ENCODE measurements at regions not wholly inside any gene's neighbourhood (a gene's known extent, or its start where the extent isn't known, plus 50 kb on each side); places are given as distances from the start of the nearest gene placed in this dataset.

DNA sequence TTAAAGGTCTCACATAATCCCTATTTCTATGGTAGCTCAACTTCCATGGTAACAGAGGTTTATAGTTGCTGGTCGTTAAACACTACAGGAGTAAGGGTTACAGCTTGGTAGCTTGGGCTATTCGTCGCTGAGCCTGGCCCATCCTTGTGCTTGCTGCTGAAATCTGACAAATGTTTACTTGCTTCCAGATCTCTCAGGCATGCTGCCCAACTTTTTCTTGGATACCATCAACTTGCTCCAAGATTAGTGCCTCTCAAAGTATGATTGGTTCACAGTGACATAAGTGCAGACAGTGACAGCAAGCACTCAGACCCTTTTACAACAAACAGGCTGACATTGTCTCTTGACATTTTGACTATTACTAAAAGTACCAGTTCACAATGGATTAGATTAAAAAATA, 231.8 kb downstream of the KCNS3 start:
- H2AFZ ChIP-seq (ENCODE audit: low read length) = no peak overlapping the region
- H4K20me1 ChIP-seq (ENCODE audit: insufficient read depth, low read depth, low read length) = no peaks in the 10 kb centered on the region
- no peak overlapping the region for H3K4me3 ChIP-seq (ENCODE audit: low read length)
- peaks cover 8% of the 10 kb centered on the region for H3K4me1 ChIP-seq (ENCODE audit: low read length)
- no peaks in the 10 kb centered on the region for H3K27me3 ChIP-seq (ENCODE audit: low read length)
- no peaks in the 10 kb centered on the region for H3K36me3 ChIP-seq (ENCODE audit: insufficient read depth, low read length)
- H3K9me3 ChIP-seq (ENCODE audit: low read length) = no peaks in the 10 kb centered on the region
- H3K4me2 ChIP-seq (ENCODE audit: low read depth, low read length, poor library complexity, severe bottlenecking) = no peak overlapping the region
- no peak for DNase-seq
- no peak overlapping the region for H3K9ac ChIP-seq (ENCODE audit: low read length)
- no peaks in the 10 kb centered on the region for H3K9me2 ChIP-seq (replicated peaks; ENCODE audit: insufficient read depth, low read length)
- no peak overlapping the region for H3K27ac ChIP-seq (ENCODE audit: low read length)
- no peaks in the 10 kb centered on the region for H3K79me2 ChIP-seq (ENCODE audit: low read length)

DNA sequence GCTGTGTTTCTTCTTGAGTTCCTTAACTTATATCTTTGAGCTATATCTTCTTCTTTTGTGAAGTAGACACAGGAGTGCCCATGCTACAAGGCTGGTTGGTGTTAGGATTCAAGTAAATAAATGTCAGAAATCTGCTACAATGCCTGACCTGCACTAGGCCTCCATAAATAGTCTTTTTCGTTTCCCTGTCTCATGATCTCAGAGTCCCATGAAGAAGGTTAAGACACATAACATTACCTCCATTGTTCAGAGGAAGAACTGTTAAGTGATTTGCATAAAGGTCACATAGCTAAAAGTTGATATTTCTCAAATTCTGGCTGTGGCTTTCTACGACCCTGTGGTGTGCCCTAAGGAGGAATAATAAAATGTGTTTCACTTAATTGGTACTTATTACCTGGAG, 228.4 kb downstream of the KCNS3 start:
- Histone ChIP-seq H3K36me3 (ENCODE audit: insufficient read depth, low read length) (no peaks in the 10 kb centered on the region), H3K4me1 (ENCODE audit: low read length) (peaks cover 8% of the 10 kb centered on the region), H3K9me2 (replicated peaks; ENCODE audit: insufficient read depth, low read length) (no peaks in the 10 kb centered on the region), H3K9me3 (ENCODE audit: low read length) (no peaks in the 10 kb centered on the region), H3K79me2 (ENCODE audit: low read length) (no peaks in the 10 kb centered on the region), H3K4me3 (ENCODE audit: low read length) (no peak overlapping the region), H3K27me3 (ENCODE audit: low read length) (no peaks in the 10 kb centered on the region), H2AFZ (ENCODE audit: low read length) (0 out of 2 replicates have a peak overlapping the region, but pooled peaks have one; percentile 3), H4K20me1 (ENCODE audit: insufficient read depth, low read depth, low read length) (no peaks in the 10 kb centered on the region), H3K27ac (ENCODE audit: low read length) (no peak overlapping the region), H3K4me2 (ENCODE audit: low read depth, low read length, poor library complexity, severe bottlenecking) (peak overlapping the region; percentile 22), H3K9ac (ENCODE audit: low read length) (no peak overlapping the region)
- no peak for DNase-seq

DNA sequence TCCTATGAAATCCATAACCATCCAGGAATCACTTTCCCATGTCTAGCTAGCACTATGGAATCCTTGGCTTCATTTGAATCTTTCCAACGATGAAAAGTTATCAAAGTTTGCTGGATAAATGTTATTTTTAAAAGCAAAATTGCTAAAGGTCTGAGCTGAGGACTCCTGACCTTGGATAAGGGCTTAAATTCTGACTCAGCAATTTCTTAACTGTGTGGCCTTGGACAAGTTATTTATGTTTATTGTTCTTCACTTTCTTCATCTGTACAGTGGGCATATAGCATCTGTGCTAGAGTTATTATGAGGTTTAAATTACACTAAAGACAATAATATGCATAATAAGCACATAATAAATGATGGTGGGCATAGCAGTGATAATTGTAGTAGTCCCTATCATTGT, 227.5 kb downstream of the KCNS3 start:
- Histone ChIP-seq H3K4me2 (ENCODE audit: low read depth, low read length, poor library complexity, severe bottlenecking) (no peak overlapping the region), H3K4me3 (ENCODE audit: low read length) (no peak overlapping the region), H3K9me3 (ENCODE audit: low read length) (no peaks in the 10 kb centered on the region), H3K9ac (ENCODE audit: low read length) (no peak overlapping the region), H3K4me1 (ENCODE audit: low read length) (peaks cover 8% of the 10 kb centered on the region), H4K20me1 (ENCODE audit: insufficient read depth, low read depth, low read length) (no peaks in the 10 kb centered on the region), H3K27me3 (ENCODE audit: low read length) (no peaks in the 10 kb centered on the region), H3K36me3 (ENCODE audit: insufficient read depth, low read length) (no peaks in the 10 kb centered on the region), H3K79me2 (ENCODE audit: low read length) (no peaks in the 10 kb centered on the region), H2AFZ (ENCODE audit: low read length) (no peak overlapping the region), H3K27ac (ENCODE audit: low read length) (no peak overlapping the region), H3K9me2 (replicated peaks; ENCODE audit: insufficient read depth, low read length) (no peaks in the 10 kb centered on the region)
- DNase-seq = no peak

DNA sequence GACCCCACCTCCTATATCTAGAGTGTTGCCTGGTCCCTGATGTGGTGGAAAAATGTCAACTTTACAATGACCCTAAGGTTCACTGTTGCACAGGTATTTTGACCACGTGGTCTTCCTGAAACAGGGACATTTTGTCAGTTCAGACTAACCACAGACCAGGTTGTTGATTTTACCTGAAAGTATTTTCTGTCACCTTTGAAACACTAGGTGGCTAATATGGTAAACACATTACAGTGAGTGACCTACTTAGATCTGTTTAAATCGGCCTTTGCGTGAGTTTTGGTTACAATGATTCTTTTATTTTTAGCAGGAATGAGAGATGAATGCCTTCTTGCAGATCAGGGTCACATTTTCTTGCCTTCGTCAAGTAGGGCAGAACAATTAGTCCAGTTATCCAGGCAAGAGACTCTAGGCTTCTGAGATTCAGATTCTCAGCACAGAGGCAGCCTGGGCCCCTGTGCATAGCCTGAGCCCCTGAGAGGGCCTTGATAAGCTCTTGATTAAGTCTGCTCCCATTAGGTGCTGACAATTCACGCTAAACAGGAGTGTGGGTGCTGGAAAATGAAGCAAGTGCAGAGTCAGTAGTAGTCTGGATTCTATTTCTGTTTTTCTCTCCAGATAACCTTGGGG, 226.2 kb downstream of the KCNS3 start:
- H3K9me3 ChIP-seq (ENCODE audit: low read length) = no peaks in the 10 kb centered on the region
- no peaks in the 10 kb centered on the region for H3K36me3 ChIP-seq (ENCODE audit: insufficient read depth, low read length)
- no peak overlapping the region for H3K4me2 ChIP-seq (ENCODE audit: low read depth, low read length, poor library complexity, severe bottlenecking)
- peaks cover 8% of the 10 kb centered on the region for H3K4me1 ChIP-seq (ENCODE audit: low read length)
- no peaks in the 10 kb centered on the region for H4K20me1 ChIP-seq (ENCODE audit: insufficient read depth, low read depth, low read length)
- no peak for DNase-seq
- no peaks in the 10 kb centered on the region for H3K27me3 ChIP-seq (ENCODE audit: low read length)
- H3K9me2 ChIP-seq (replicated peaks; ENCODE audit: insufficient read depth, low read length) = no peaks in the 10 kb centered on the region
- H3K79me2 ChIP-seq (ENCODE audit: low read length) = no peaks in the 10 kb centered on the region
- H3K27ac ChIP-seq (ENCODE audit: low read length) = no peak overlapping the region
- no peak overlapping the region for H2AFZ ChIP-seq (ENCODE audit: low read length)
- no peak overlapping the region for H3K9ac ChIP-seq (ENCODE audit: low read length)
- H3K4me3 ChIP-seq (ENCODE audit: low read length) = no peak overlapping the region

DNA sequence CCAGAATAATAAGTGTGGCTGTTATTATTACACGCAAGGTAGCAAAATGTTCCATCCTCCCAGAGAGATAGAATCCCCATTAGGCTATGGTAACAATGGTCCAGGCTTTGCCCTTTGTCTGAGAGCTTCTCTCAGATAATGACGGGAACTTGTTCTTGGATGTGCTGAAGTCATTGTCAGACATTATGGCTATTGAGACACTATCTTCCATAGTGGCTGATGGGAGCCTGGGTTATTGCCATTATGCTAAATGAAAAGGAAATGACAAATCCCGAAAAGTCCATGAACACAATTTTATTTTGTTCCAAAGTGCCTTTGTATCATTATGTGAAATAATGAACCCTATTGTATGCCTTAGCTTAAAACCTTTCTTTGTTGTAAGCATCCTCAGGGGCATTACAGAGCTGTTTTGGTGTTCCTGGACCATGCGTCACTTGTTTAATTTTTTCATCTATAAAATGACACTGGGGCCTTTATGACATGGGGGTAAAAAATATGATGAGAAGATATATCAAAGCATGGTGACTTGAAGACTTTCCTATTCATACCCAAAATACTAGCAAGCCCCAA, 218.5 kb downstream of the KCNS3 start:
- no peaks in the 10 kb centered on the region for H3K27me3 ChIP-seq (ENCODE audit: low read length)
- no peak overlapping the region for H3K27ac ChIP-seq (ENCODE audit: low read length)
- no peaks in the 10 kb centered on the region for H3K79me2 ChIP-seq (ENCODE audit: low read length)
- no peaks in the 10 kb centered on the region for H3K4me1 ChIP-seq (ENCODE audit: low read length)
- no peak for DNase-seq
- no peak overlapping the region for H3K4me2 ChIP-seq (ENCODE audit: low read depth, low read length, poor library complexity, severe bottlenecking)
- H3K4me3 ChIP-seq (ENCODE audit: low read length) = no peak overlapping the region
- H4K20me1 ChIP-seq (ENCODE audit: insufficient read depth, low read depth, low read length) = no peaks in the 10 kb centered on the region
- H3K9ac ChIP-seq (ENCODE audit: low read length) = no peak overlapping the region
- H3K36me3 ChIP-seq (ENCODE audit: insufficient read depth, low read length) = no peaks in the 10 kb centered on the region
- H2AFZ ChIP-seq (ENCODE audit: low read length) = no peak overlapping the region
- no peaks in the 10 kb centered on the region for H3K9me2 ChIP-seq (replicated peaks; ENCODE audit: insufficient read depth, low read length)
- no peaks in the 10 kb centered on the region for H3K9me3 ChIP-seq (ENCODE audit: low read length)

DNA sequence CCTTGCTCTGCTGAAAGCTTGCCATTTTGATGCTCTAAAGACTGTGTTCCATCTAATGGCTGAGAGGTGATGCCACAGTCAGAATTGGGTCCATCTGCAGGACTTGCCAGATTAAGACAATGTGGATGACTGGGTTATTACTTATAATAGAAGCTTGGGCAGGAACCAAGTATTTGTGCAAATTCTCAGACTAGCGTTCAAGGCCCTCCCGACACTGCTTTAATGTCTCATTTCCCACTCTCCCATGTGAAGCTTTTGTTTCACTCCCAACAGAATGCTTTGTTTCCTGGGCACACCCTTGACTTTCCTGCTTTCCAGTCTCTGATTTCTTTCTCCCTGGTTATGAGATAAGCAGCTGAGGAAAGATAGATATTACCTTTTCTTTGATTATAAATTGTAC, 215.8 kb downstream of the KCNS3 start:
- no peak for DNase-seq
- Histone ChIP-seq H3K4me3 (ENCODE audit: low read length) (no peak overlapping the region), H3K79me2 (ENCODE audit: low read length) (no peaks in the 10 kb centered on the region)

DNA sequence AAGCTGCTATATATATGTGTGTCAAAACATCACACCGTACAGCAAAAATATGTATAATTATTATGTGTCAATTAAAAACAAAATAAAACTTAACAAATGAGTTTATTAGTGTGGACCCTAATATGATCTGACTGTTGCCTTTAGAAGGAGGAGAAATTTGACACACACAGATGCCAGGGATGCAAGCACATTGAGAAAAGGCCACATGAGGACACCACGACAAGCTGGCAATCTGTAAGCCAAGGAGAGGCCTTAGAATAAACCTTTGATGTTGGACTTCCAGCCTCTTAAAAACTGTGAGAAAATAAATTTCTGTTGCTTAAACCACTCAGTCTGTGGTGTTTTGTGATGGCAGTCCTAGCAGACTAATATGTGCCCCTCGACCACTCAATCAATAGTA, 214.7 kb downstream of the KCNS3 start:
- Histone ChIP-seq H3K79me2 (ENCODE audit: low read length) (no peaks in the 10 kb centered on the region), H3K9ac (ENCODE audit: low read length) (no peak overlapping the region), H3K27ac (ENCODE audit: low read length) (no peak overlapping the region), H3K27me3 (ENCODE audit: low read length) (no peaks in the 10 kb centered on the region), H3K9me2 (replicated peaks; ENCODE audit: insufficient read depth, low read length) (no peaks in the 10 kb centered on the region), H4K20me1 (ENCODE audit: insufficient read depth, low read depth, low read length) (no peaks in the 10 kb centered on the region), H3K4me2 (ENCODE audit: low read depth, low read length, poor library complexity, severe bottlenecking) (no peak overlapping the region), H3K36me3 (ENCODE audit: insufficient read depth, low read length) (no peaks in the 10 kb centered on the region), H2AFZ (ENCODE audit: low read length) (no peak overlapping the region), H3K9me3 (ENCODE audit: low read length) (no peaks in the 10 kb centered on the region), H3K4me3 (ENCODE audit: low read length) (no peak overlapping the region), H3K4me1 (ENCODE audit: low read length) (no peaks in the 10 kb centered on the region)
- DNase-seq = no peak

More for the DNA sequence above, 215.8 kb downstream of the KCNS3 start:
- no peak overlapping the region for H3K9ac ChIP-seq (ENCODE audit: low read length)
- no peak overlapping the region for H3K4me2 ChIP-seq (ENCODE audit: low read depth, low read length, poor library complexity, severe bottlenecking)
- H3K9me2 ChIP-seq (replicated peaks; ENCODE audit: insufficient read depth, low read length) = no peaks in the 10 kb centered on the region
- H2AFZ ChIP-seq (ENCODE audit: low read length) = no peak overlapping the region
- no peaks in the 10 kb centered on the region for H4K20me1 ChIP-seq (ENCODE audit: insufficient read depth, low read depth, low read length)
- H3K36me3 ChIP-seq (ENCODE audit: insufficient read depth, low read length) = no peaks in the 10 kb centered on the region
- no peaks in the 10 kb centered on the region for H3K9me3 ChIP-seq (ENCODE audit: low read length)
- H3K27ac ChIP-seq (ENCODE audit: low read length) = no peak overlapping the region
- no peaks in the 10 kb centered on the region for H3K4me1 ChIP-seq (ENCODE audit: low read length)
- no peaks in the 10 kb centered on the region for H3K27me3 ChIP-seq (ENCODE audit: low read length)

DNA sequence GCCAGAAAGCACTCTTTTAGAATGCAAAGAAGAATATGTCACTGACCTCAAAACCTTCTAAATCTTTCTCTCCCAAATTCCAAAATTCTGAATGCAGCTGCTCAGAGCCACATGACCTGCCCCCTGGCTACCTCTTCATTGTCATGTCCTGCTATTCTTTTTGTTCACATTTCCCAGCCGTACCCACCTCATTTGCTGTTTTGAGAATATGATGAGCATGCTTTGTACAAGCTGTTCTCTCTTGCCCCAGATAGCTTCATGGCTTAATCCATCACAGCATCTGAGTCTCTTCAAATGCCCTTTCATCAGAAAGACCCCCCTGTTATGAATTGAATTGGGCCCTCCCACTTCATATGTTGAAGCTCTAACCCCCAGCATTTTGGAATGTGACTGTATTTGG, 214.3 kb downstream of the KCNS3 start:
- Histone ChIP-seq H4K20me1 (ENCODE audit: insufficient read depth, low read depth, low read length) (no peaks in the 10 kb centered on the region), H3K4me3 (ENCODE audit: low read length) (no peak overlapping the region), H3K9me2 (replicated peaks; ENCODE audit: insufficient read depth, low read length) (no peaks in the 10 kb centered on the region), H3K27ac (ENCODE audit: low read length) (no peak overlapping the region), H3K4me2 (ENCODE audit: low read depth, low read length, poor library complexity, severe bottlenecking) (no peak overlapping the region), H3K9ac (ENCODE audit: low read length) (no peak overlapping the region), H3K79me2 (ENCODE audit: low read length) (no peaks in the 10 kb centered on the region), H3K27me3 (ENCODE audit: low read length) (no peaks in the 10 kb centered on the region), H2AFZ (ENCODE audit: low read length) (no peak overlapping the region), H3K4me1 (ENCODE audit: low read length) (no peaks in the 10 kb centered on the region), H3K9me3 (ENCODE audit: low read length) (no peaks in the 10 kb centered on the region), H3K36me3 (ENCODE audit: insufficient read depth, low read length) (no peaks in the 10 kb centered on the region)
- DNase-seq = no peak
